Osteoblast (primary cell): ENCODE measurements at regions not wholly inside any gene's neighbourhood (a gene's known extent, or its start where the extent isn't known, plus 50 kb on each side); places are given as distances from the start of the nearest gene placed in this dataset.

ENCODE experiments used
- DNase-seq: peaks from one replicate; pipeline ENCODE4 v3.0.0; 2011; ENCODE audit warnings: low spot score, mixed read lengths; ENCODE audit not compliant: insufficient read length; ENCODE audit errors: missing footprints
- H2AFZ ChIP-seq: 2 replicates; pipeline ENCODE4 v1.6.0; 2011; ENCODE audit warnings: mild to moderate bottlenecking, low read length
- H3K27ac ChIP-seq: 2 replicates; pipeline ENCODE4 v1.5.1; 2011; ENCODE audit warnings: mild to moderate bottlenecking, low read depth, low read length, moderate library complexity
- H3K27me3 ChIP-seq: 2 replicates; pipeline ENCODE4 v1.6.0; 2012; ENCODE audit warnings: mild to moderate bottlenecking, control low read depth, inconsistent platforms, low read length, moderate library complexity; ENCODE audit not compliant: insufficient read depth
- H3K36me3 ChIP-seq: 2 replicates; pipeline ENCODE4 v1.5.1; 2011; ENCODE audit warnings: mild to moderate bottlenecking, low read length, control low read depth, moderate library complexity; ENCODE audit not compliant: insufficient read depth
- H3K4me1 ChIP-seq: 2 replicates; pipeline ENCODE4 v1.5.1; 2011; ENCODE audit warnings: mild to moderate bottlenecking, low read length, control low read depth, moderate library complexity; ENCODE audit not compliant: insufficient read depth
- H3K4me2 ChIP-seq: 2 replicates; pipeline ENCODE4 v1.6.0; 2011; ENCODE audit warnings: mild to moderate bottlenecking, low read length; ENCODE audit not compliant: insufficient read depth
- H3K4me3 ChIP-seq: fragments of 200-600 bp; sonication (generic); 3 replicates; pipeline ENCODE4 v1.5.1; 2012; ENCODE audit warnings: mild to moderate bottlenecking, low read length, inconsistent platforms; ENCODE audit not compliant: insufficient read depth
- H3K79me2 ChIP-seq: 2 replicates; pipeline ENCODE4 v1.6.0; 2012; ENCODE audit warnings: mild to moderate bottlenecking, low read length, control low read depth, inconsistent platforms; ENCODE audit not compliant: insufficient read depth
- H3K9me3 ChIP-seq: 2 replicates; pipeline ENCODE4 v1.5.1; 2011; ENCODE audit warnings: low read depth, low read length, control low read depth
- H4K20me1 ChIP-seq: 2 replicates; pipeline ENCODE4 v1.6.0; 2012; ENCODE audit warnings: mild to moderate bottlenecking, low read length, control low read depth; ENCODE audit not compliant: insufficient read depth
- TF ChIP-seq, protein P1 (sequence below): IDR thresholded peaks from 2 replicates; pipeline ENCODE4 v1.5.1; 2011; ENCODE audit warnings: mild to moderate bottlenecking, low read depth, low read length, moderate library complexity; ENCODE audit errors: extremely low read depth

DNA sequence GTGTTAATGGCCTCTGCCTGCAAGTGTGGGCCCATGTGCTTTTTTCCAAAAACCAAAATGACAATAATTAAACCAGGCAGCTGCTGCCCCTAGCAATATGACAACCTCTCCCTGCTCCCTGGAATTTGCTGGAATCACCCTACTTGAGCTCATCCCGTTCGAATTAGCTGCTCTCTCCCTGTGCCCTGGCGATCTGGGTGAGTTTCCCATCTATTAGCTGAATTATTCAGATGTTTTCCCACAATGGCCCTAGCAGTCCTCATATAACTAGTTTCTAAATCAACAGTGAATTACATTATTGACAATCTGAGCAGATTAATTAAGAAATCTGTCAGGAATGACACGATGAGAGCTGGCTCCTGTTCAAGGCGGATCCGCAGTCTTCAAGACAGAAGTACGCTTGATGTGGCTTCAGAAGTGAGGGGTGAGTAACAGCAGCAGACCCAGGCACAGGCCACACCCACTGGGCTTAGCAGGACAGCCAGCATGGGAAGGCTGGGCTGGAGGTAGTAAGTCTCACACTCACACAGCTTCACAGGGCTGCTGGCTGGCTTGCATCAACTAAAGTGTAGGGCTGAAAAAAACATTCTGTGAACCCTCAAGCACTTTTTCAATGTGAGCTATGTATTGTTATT lies 366.2 kb upstream of the ID2 start:
- DNase-seq: no peak
- Histone ChIP-seq H3K9me3 (no peaks in the 10 kb centered on the region), H3K4me2 (no peak overlapping the region), H3K4me1 (no peaks in the 10 kb centered on the region), H2AFZ (no peak overlapping the region), H3K27me3 (peaks cover 3% of the 10 kb centered on the region), H3K27ac (no peak overlapping the region), H3K36me3 (no peaks in the 10 kb centered on the region), H3K79me2 (no peaks in the 10 kb centered on the region), H4K20me1 (no peaks in the 10 kb centered on the region), H3K4me3 (no peak overlapping the region)
- TF ChIP-seq, protein P1, sequence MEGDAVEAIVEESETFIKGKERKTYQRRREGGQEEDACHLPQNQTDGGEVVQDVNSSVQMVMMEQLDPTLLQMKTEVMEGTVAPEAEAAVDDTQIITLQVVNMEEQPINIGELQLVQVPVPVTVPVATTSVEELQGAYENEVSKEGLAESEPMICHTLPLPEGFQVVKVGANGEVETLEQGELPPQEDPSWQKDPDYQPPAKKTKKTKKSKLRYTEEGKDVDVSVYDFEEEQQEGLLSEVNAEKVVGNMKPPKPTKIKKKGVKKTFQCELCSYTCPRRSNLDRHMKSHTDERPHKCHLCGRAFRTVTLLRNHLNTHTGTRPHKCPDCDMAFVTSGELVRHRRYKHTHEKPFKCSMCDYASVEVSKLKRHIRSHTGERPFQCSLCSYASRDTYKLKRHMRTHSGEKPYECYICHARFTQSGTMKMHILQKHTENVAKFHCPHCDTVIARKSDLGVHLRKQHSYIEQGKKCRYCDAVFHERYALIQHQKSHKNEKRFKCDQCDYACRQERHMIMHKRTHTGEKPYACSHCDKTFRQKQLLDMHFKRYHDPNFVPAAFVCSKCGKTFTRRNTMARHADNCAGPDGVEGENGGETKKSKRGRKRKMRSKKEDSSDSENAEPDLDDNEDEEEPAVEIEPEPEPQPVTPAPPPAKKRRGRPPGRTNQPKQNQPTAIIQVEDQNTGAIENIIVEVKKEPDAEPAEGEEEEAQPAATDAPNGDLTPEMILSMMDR: no peak

DNA sequence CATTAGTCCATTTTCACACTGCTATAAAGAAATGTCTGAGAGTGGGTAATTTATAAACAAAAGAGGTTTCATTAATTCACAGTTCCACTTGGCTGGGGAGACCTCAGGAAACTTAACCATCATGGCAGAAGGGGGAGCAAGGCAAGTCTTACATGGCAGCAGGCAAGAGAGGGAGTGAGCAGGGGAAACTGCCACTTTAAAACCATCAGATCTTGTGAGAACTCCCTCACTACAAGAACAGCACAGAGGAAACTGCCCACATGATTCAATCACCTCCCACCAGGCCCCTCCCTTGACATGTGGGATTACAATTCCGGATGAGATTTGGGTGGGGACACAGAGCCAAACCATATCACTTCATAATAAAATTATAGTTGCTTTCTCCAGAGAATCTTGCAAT lies 365.5 kb upstream of the ID2 start:
- Histone ChIP-seq H3K79me2 (no peaks in the 10 kb centered on the region), H4K20me1 (no peaks in the 10 kb centered on the region), H3K9me3 (no peaks in the 10 kb centered on the region), H2AFZ (no peak overlapping the region), H3K27ac (no peak overlapping the region), H3K4me3 (no peak overlapping the region), H3K4me1 (no peaks in the 10 kb centered on the region), H3K27me3 (peaks cover 3% of the 10 kb centered on the region), H3K36me3 (no peaks in the 10 kb centered on the region), H3K4me2 (no peak overlapping the region)
- TF ChIP-seq, protein P1: no peak
- no peak for DNase-seq

DNA sequence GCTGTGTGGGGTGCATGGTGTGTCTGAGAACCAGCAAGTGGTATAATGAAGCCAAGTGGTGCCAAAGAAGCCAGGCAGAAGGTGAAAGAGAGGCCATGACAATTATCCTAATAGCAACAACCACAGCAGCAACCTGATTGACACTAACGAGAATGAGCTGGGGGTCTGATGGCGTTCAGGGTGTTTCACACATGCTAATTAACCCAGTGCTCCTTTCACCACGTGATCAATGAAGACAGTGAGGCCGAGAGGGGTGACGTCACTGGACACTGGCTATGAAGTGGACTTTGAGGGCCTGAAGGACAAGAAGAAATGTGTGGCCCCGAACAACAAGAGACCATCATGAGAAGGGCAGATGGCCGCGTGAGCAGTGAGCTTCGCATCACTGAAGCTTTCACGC lies 364.4 kb upstream of the ID2 start:
- no peaks in the 10 kb centered on the region for H3K79me2 ChIP-seq
- H4K20me1 ChIP-seq: no peaks in the 10 kb centered on the region
- no peak overlapping the region for H3K27ac ChIP-seq
- no peaks in the 10 kb centered on the region for H3K9me3 ChIP-seq
- TF ChIP-seq, protein P1: no peak
- H3K4me1 ChIP-seq: no peaks in the 10 kb centered on the region
- no peak for DNase-seq
- no peak overlapping the region for H3K4me2 ChIP-seq
- no peaks in the 10 kb centered on the region for H3K36me3 ChIP-seq
- no peak overlapping the region for H2AFZ ChIP-seq
- no peak overlapping the region for H3K4me3 ChIP-seq
- H3K27me3 ChIP-seq: no peaks in the 10 kb centered on the region

DNA sequence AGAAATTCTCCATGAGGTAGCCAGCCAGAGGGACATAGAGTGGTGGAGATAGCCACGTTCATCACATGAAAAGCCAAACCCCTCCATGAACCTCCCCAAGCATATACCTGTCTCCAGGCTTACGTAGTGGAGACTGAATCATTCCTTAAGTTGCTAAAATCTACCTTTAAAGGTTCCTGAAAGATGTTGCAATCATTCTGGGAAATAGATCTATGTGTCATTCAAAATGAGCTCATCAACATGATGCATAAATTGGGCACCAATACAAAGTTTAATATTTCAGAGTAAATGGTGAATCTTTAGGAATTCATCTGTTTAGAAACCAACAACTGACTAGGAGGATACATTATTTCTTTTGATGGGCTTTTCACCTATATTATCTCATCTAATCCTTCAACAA lies 362.6 kb upstream of the ID2 start:
- no peaks in the 10 kb centered on the region for H4K20me1 ChIP-seq
- H2AFZ ChIP-seq: no peak overlapping the region
- TF ChIP-seq, protein P1: no peak
- H3K27me3 ChIP-seq: peaks cover 6% of the 10 kb centered on the region
- H3K36me3 ChIP-seq: no peaks in the 10 kb centered on the region
- H3K4me1 ChIP-seq: no peaks in the 10 kb centered on the region
- no peak for DNase-seq
- H3K4me2 ChIP-seq: no peak overlapping the region
- no peak overlapping the region for H3K27ac ChIP-seq
- H3K79me2 ChIP-seq: no peaks in the 10 kb centered on the region
- no peaks in the 10 kb centered on the region for H3K9me3 ChIP-seq
- no peak overlapping the region for H3K4me3 ChIP-seq
